Karpas-422 (cell line): ENCODE measurements at regions not wholly inside any gene's neighbourhood (a gene's known extent, or its start where the extent isn't known, plus 50 kb on each side); places are given as distances from the start of the nearest gene placed in this dataset.

Source experiments
- DNase-seq: peaks from one replicate; pipeline ENCODE4 v3.0.0-alpha.2; 2015
- H2AFZ ChIP-seq: fragments of 200-600 bp; sonication (generic); 2 replicates; pipeline ENCODE4 v1.6.1; 2014; ENCODE audit warnings: antibody characterized with exemption, low read length, mixed read lengths
- H3K27ac ChIP-seq: fragments of 200-600 bp; sonication (generic); 2 replicates; pipeline ENCODE4 v1.5.1; 2014; ENCODE audit warnings: mild to moderate bottlenecking, low read length, moderate library complexity
- H3K27me3 ChIP-seq: fragments of 200-600 bp; sonication (generic); 2 replicates; pipeline ENCODE4 v1.6.1; 2014; ENCODE audit warnings: low read length, mixed read lengths
- H3K36me3 ChIP-seq: fragments of 200-600 bp; sonication (generic); 2 replicates; pipeline ENCODE4 v1.6.1; 2014; ENCODE audit warnings: low read length, mixed read lengths; ENCODE audit not compliant: insufficient read depth
- H3K4me1 ChIP-seq: fragments of 200-600 bp; sonication (generic); 2 replicates; pipeline ENCODE4 v1.6.1; 2014; ENCODE audit warnings: mild to moderate bottlenecking, low read length, mixed read lengths
- H3K4me2 ChIP-seq: fragments of 200-600 bp; sonication (generic); 2 replicates; pipeline ENCODE4 v1.6.1; 2014; ENCODE audit warnings: low read length, low read depth, mild to moderate bottlenecking; ENCODE audit not compliant: poor library complexity, severe bottlenecking
- H3K4me3 ChIP-seq: fragments of 200-600 bp; sonication (generic); 2 replicates; pipeline ENCODE4 v1.5.1; 2014; ENCODE audit warnings: mild to moderate bottlenecking, antibody characterized with exemption, low read length, mixed read lengths
- H3K79me2 ChIP-seq: fragments of 200-600 bp; sonication (generic); 2 replicates; pipeline ENCODE4 v1.6.1; 2014; ENCODE audit warnings: mild to moderate bottlenecking, low read length, mixed read lengths
- H3K9ac ChIP-seq: fragments of 200-600 bp; sonication (generic); 2 replicates; pipeline ENCODE4 v1.6.0; 2014; ENCODE audit warnings: low read length
- H3K9me2 ChIP-seq: fragments of 200-600 bp; sonication (generic), shearing (Covaris generic); replicated peaks from 2 replicates; pipeline ENCODE4 v1.6.0; 2014; ENCODE audit warnings: mild to moderate bottlenecking, low read length, moderate library complexity; ENCODE audit not compliant: insufficient read depth
- H3K9me3 ChIP-seq: fragments of 300-700, 200-600 bp; sonication (generic); 2 replicates; pipeline ENCODE4 v1.6.1; 2014; ENCODE audit warnings: low read length, mixed read lengths
- H4K20me1 ChIP-seq: fragments of 200-600 bp; sonication (generic); 2 replicates; pipeline ENCODE4 v1.6.1; 2014; ENCODE audit warnings: mild to moderate bottlenecking, antibody characterized with exemption, low read length, low read depth; ENCODE audit not compliant: insufficient read depth

DNA sequence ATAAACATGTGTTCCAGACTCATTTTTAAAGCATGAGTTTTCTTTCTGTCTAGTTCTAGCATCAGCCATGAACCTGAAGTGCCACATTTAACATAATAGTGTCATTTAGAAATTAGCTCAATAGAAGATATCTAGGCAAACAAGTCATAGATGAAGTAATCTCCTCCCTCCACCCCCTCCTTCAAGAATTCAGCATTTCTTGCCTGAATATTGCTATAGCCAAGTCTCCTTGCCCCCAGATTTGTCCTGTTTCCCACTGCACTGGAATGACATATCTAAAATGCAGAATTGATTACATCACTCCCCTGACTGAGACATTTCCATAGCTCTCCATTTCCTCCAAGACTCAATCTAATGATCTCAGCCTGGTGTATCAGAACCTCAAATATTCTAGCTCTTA lies 134.9 kb upstream of the BACH2 start:
- Histone ChIP-seq H3K36me3 (no peaks in the 10 kb centered on the region), H3K79me2 (no peaks in the 10 kb centered on the region), H3K4me2 (no peak overlapping the region), H3K9me2 (no peaks in the 10 kb centered on the region), H3K4me3 (no peak overlapping the region), H4K20me1 (no peaks in the 10 kb centered on the region), H3K27ac (no peak overlapping the region), H3K4me1 (peaks cover 7% of the 10 kb centered on the region), H2AFZ (no peak overlapping the region), H3K9me3 (no peaks in the 10 kb centered on the region), H3K9ac (no peak overlapping the region), H3K27me3 (no peaks in the 10 kb centered on the region)
- DNase-seq = no peak

DNA sequence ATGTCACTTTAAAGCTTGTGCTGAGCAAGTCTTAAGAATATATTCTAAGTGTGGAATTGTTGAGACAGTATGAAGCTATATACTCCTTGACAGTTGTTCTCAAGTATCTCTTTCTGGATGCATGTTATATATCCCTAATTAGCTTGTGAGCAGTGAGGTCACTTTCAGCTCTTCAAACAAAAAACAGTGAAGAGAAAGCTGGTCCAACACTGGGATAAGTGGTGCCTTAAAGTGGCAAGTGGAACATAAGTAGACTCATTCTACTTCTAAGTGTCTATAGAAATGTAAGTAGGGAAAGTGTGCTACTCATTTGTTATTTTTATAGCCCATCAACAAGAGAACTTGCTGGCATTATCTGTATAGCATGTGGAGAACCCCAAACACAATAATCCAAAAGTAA lies 133.1 kb upstream of the BACH2 start:
- Histone ChIP-seq H3K27ac (no peak overlapping the region), H3K9me2 (no peaks in the 10 kb centered on the region), H3K4me1 (peaks cover 7% of the 10 kb centered on the region), H3K27me3 (no peaks in the 10 kb centered on the region), H3K4me3 (no peak overlapping the region), H2AFZ (no peak overlapping the region), H3K79me2 (no peaks in the 10 kb centered on the region), H3K36me3 (no peaks in the 10 kb centered on the region), H3K9ac (no peak overlapping the region), H3K4me2 (no peak overlapping the region), H3K9me3 (no peaks in the 10 kb centered on the region), H4K20me1 (no peaks in the 10 kb centered on the region)
- DNase-seq = no peak

DNA sequence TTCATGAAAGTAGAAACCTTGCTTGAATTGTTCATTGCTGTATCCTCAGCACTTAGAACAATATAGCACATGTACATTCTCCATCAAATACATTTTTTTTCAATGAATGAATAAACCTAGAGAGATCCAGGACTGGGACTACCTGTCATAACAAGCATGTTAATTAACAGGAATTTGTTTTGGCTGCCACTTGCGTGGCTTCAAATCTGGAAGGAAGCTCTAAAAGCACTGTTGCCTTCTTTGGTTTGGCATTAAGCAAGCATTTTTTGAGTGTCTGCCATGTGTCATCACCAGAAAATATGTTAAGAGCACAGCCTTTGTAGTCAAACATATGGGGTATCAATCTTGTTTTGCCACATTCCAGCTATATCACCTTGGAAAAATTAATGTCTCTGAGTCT lies 131.9 kb upstream of the BACH2 start:
- no peaks in the 10 kb centered on the region for H3K9me2 ChIP-seq
- H2AFZ ChIP-seq = no peak overlapping the region
- H3K4me3 ChIP-seq = no peak overlapping the region
- no peaks in the 10 kb centered on the region for H3K36me3 ChIP-seq
- H4K20me1 ChIP-seq = no peaks in the 10 kb centered on the region
- H3K27ac ChIP-seq = no peak overlapping the region
- H3K27me3 ChIP-seq = no peaks in the 10 kb centered on the region
- no peak overlapping the region for H3K9ac ChIP-seq
- no peak overlapping the region for H3K4me2 ChIP-seq
- no peaks in the 10 kb centered on the region for H3K9me3 ChIP-seq
- H3K4me1 ChIP-seq = peaks cover 7% of the 10 kb centered on the region
- H3K79me2 ChIP-seq = no peaks in the 10 kb centered on the region
- no peak for DNase-seq

DNA sequence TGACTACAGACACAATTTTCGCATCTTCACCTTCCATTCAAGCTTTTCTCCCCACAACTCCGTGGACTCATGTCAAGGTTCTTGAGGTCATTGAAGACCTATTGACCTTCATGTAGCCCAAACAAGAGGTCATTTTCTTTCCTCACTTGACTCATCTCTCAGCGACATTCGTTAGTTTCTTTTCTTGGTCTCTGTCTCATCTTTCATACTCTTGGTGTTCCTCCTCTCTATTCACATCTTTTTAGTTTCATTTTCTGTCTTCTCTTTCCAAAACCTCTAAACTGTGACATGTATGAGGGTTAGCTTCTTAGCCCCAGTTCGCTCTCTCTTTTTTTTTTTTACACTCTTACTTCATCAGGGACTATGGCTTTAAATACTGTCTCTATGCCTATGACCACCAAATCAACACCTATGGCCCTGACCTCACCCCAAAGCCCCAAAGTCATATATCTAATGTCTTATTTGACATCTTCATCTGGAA lies 128.6 kb upstream of the BACH2 start:
- H3K4me2 ChIP-seq = peak overlapping the region; percentile 43

DNA sequence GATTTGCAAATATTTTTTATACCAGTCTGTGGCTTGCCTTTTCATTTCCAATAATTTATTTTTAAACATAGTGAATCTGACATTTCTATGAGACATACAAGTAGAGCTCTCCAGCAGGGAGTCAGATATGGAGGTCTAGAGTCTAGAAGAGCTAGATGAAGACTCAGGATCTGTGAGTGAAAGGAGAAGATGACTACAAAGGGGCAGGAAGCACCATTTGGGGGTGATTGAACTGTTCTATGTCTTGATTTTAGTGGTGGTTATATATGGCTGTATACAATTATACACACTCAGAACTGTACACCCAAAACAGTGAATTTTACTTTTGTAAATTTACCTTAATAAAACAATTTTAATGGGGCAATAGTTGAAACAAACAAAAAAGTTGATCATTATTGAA lies 127.9 kb upstream of the BACH2 start:
- H3K4me2 ChIP-seq = no peak overlapping the region
- H3K9me3 ChIP-seq = no peaks in the 10 kb centered on the region
- no peaks in the 10 kb centered on the region for H3K9me2 ChIP-seq
- no peak overlapping the region for H2AFZ ChIP-seq
- no peaks in the 10 kb centered on the region for H4K20me1 ChIP-seq
- H3K4me1 ChIP-seq = no peaks in the 10 kb centered on the region; the same call in 1 of the 2 replicates
- no peak for DNase-seq
- H3K36me3 ChIP-seq = no peaks in the 10 kb centered on the region
- no peak overlapping the region for H3K27ac ChIP-seq
- no peaks in the 10 kb centered on the region for H3K27me3 ChIP-seq
- no peak overlapping the region for H3K9ac ChIP-seq
- no peak overlapping the region for H3K4me3 ChIP-seq
- H3K79me2 ChIP-seq = no peaks in the 10 kb centered on the region

More for the DNA sequence above, 128.6 kb upstream of the BACH2 start:
- Histone ChIP-seq H3K79me2 (no peaks in the 10 kb centered on the region), H2AFZ (no peak overlapping the region), H3K9ac (no peak overlapping the region), H3K9me3 (no peaks in the 10 kb centered on the region), H4K20me1 (no peaks in the 10 kb centered on the region), H3K9me2 (no peaks in the 10 kb centered on the region), H3K27me3 (no peaks in the 10 kb centered on the region), H3K36me3 (no peaks in the 10 kb centered on the region), H3K4me1 (peaks cover 2% of the 10 kb centered on the region), H3K27ac (no peak overlapping the region), H3K4me3 (peak overlapping the region; percentile 10; the same call in 1 of the 2 replicates)
- DNase-seq = no peak

DNA sequence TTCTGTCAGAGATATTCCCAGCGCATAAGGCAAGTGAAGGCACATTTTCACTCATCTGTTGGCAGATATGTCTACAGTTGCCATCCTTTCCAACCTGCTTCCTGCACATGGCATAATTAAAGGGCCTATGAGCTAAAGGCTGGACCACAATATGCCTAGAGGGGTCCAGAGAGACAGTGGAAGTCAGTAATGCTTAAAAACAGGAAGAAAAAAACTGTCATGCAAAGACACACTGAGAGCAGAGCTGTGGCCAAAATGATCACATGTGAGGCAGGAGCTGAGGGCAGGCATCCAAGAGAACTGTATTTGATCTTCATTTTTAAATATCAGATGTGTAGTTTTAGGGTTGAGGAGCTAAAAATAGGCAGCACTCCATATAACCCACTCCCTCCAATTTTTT lies 125.0 kb upstream of the BACH2 start:
- Histone ChIP-seq H3K9me3 (no peaks in the 10 kb centered on the region), H3K9ac (no peak overlapping the region), H3K4me2 (no peak overlapping the region), H3K4me3 (no peak overlapping the region), H3K79me2 (no peaks in the 10 kb centered on the region), H3K36me3 (no peaks in the 10 kb centered on the region), H4K20me1 (no peaks in the 10 kb centered on the region), H3K4me1 (no peaks in the 10 kb centered on the region; the same call in 1 of the 2 replicates), H2AFZ (no peak overlapping the region), H3K9me2 (no peaks in the 10 kb centered on the region), H3K27me3 (no peaks in the 10 kb centered on the region), H3K27ac (no peak overlapping the region)
- DNase-seq = no peak

DNA sequence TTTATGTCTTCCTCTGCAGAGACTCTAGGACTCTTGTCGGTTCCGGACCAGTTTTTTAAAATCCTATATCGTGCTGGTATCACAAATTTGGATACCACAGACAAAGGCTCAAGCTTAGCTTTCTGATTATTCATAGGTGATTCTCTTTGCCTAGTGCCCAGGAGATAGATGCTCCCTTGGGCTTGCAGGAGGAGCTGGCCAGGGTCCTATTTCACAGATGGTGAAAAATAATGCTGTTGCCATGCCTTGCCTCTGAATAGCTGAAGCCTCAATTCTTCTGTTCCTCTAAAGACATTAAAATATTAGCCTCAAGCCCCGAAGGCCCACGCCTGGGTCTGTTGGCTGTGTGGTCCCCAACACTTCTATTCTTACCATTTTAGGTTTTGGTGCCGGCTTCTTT lies 123.9 kb upstream of the BACH2 start:
- Histone ChIP-seq H3K4me3 (no peak overlapping the region), H2AFZ (no peak overlapping the region), H3K27me3 (no peaks in the 10 kb centered on the region), H3K4me2 (no peak overlapping the region), H3K36me3 (no peaks in the 10 kb centered on the region), H3K4me1 (no peaks in the 10 kb centered on the region; the same call in 1 of the 2 replicates), H3K27ac (no peak overlapping the region), H3K9me2 (no peaks in the 10 kb centered on the region), H3K9me3 (no peaks in the 10 kb centered on the region), H4K20me1 (no peaks in the 10 kb centered on the region), H3K9ac (no peak overlapping the region), H3K79me2 (no peaks in the 10 kb centered on the region)
- no peak for DNase-seq

DNA sequence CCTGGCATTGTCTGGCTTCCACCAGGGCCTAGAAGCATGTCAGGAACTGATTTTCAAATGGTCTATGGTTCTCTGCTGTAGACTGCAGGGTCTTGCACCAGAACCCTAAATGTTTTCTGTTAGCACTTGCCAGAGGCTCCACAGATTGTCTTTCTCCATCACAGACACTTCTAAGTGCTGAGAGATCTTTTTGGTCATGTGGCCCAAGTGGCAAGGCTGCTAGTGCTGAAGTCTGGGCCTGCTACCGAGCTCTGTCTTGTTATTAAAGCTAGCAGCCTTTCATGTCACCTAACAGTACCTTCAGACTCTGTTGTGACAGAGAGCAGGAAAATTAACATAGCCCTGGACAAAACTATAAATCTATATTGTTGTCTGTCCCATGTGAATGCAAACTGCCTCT lies 120.7 kb upstream of the BACH2 start:
- Histone ChIP-seq H3K4me2 (no peak overlapping the region), H3K9me3 (no peaks in the 10 kb centered on the region), H4K20me1 (no peaks in the 10 kb centered on the region), H3K27ac (no peak overlapping the region), H3K79me2 (no peaks in the 10 kb centered on the region), H3K9ac (no peak overlapping the region), H3K9me2 (no peaks in the 10 kb centered on the region), H3K36me3 (no peaks in the 10 kb centered on the region), H2AFZ (no peak overlapping the region), H3K4me1 (no peaks in the 10 kb centered on the region), H3K4me3 (no peak overlapping the region), H3K27me3 (no peaks in the 10 kb centered on the region)
- no peak for DNase-seq

DNA sequence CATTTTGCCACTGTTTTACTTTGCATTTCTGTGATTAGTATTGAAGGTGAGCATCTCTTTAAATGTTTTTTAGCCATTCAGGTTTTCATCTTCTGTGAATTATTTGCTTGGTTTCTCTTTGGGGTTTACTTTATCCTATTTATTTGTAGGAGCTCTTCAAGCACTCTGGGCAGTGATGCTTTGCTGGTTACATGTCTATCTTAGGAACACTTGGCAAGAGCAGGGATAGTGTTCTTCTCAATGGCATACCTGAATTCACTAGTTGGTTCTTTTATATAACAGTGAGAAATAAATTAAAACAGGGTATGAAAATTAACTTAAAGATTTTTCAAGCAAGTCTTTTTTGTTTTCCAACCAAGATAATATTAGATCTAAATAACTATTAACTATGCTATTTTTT lies 119.7 kb upstream of the BACH2 start:
- no peak for DNase-seq
- no peak overlapping the region for H3K9ac ChIP-seq
- H3K9me3 ChIP-seq = no peaks in the 10 kb centered on the region
- H3K79me2 ChIP-seq = no peaks in the 10 kb centered on the region
- no peak overlapping the region for H3K27ac ChIP-seq
- H3K9me2 ChIP-seq = no peaks in the 10 kb centered on the region
- H3K4me1 ChIP-seq = no peaks in the 10 kb centered on the region
- no peak overlapping the region for H3K4me3 ChIP-seq
- no peak overlapping the region for H2AFZ ChIP-seq
- H3K36me3 ChIP-seq = no peaks in the 10 kb centered on the region
- no peaks in the 10 kb centered on the region for H3K27me3 ChIP-seq
- H3K4me2 ChIP-seq = no peak overlapping the region
- H4K20me1 ChIP-seq = no peaks in the 10 kb centered on the region
